ENCODE measurements at regions not wholly inside any gene's neighbourhood (a gene's known extent, or its start where the extent isn't known, plus 50 kb on each side); places are given as distances from the start of the nearest gene placed in this dataset.

DNA sequence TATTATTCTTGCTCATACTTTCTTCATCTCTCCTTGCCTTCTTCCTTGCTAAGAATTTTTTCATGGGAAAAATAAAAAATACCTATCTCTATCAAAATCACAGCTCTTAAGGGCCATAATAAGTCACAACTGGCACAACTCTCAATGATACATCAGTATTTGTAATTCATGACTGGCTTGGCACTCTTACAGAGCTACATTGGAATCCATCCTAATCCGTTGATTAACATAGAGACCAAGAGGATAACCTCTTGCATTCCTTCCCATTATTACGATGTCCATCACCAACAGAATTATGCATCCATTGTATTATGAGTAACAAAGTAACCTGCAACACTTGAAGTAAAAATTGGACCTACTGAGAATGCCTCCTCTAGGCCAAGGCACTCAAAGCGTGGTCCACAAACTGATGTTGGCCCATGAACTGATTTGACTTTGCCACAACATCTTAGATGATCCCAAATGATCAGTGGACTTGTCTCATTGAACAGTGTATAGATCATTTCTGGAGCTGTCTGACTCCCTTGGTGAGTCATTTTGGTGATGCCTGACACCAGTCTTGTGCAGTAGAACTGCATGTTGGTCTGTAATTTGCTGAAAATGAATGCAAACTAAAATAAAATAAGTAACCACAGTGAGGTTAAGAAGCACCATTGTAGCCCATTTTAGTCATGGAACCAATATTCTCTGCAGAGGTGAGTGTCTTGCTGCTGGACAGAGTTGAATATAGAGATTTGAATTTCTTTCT, 163.2 kb downstream of the AXIN2 start:
- Histone ChIP-seq H3K4me3 (ENCODE audit: low read length in 3 of 3) (no peak overlapping the region), H3K36me3 (ENCODE audit: control insufficient read depth in 2 of 3, insufficient read depth in 3 of 3, low read length in 3 of 3) (no peaks in the 10 kb centered on the region), H3K4me1 (ENCODE audit: control insufficient read depth in 2 of 3, insufficient read depth in 2 of 3, low read depth in 1 of 3, low read length in 3 of 3) (no peaks in the 10 kb centered on the region), H3K27ac (ENCODE audit: low read depth in 2 of 2, low read length in 2 of 2) (no peak overlapping the region), H3K9ac (ENCODE audit: low read length in 3 of 3) (no peak overlapping the region), H3K9me3 (ENCODE audit: control insufficient read depth in 2 of 3, insufficient read depth in 1 of 3, low read length in 3 of 3) (no peaks in the 10 kb centered on the region), H3K27me3 (ENCODE audit: control insufficient read depth, insufficient read depth, low read length) (no peaks in the 10 kb centered on the region)
- FAIRE-seq (no peak), DNase-seq (no peak)
- intact Hi-C loops (cut with DNase I): no loop called here
- TF ChIP-seq, protein P1, sequence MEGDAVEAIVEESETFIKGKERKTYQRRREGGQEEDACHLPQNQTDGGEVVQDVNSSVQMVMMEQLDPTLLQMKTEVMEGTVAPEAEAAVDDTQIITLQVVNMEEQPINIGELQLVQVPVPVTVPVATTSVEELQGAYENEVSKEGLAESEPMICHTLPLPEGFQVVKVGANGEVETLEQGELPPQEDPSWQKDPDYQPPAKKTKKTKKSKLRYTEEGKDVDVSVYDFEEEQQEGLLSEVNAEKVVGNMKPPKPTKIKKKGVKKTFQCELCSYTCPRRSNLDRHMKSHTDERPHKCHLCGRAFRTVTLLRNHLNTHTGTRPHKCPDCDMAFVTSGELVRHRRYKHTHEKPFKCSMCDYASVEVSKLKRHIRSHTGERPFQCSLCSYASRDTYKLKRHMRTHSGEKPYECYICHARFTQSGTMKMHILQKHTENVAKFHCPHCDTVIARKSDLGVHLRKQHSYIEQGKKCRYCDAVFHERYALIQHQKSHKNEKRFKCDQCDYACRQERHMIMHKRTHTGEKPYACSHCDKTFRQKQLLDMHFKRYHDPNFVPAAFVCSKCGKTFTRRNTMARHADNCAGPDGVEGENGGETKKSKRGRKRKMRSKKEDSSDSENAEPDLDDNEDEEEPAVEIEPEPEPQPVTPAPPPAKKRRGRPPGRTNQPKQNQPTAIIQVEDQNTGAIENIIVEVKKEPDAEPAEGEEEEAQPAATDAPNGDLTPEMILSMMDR (IDR thresholded peaks at IDR 0.05; ENCODE audit: borderline replicate concordance, extremely low read depth, insufficient read depth): no peak

DNA sequence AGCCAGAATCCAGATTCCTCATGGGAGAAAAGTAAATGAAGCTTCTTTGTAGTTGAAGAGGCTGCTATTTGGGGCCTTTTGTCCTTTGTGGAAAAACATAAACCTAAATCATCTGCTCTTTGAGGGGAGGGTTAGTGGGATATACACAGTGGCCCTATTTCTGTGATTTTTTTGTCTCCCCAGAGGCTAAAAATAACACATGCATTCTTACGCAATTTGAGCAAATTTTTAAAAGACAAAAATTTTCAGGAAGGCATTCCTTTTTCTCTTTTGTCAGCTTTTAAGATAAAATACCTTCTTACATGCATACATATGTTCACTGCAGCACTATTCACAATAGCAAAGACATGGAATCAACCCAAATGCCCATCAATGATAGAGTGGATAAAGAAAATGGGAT, 165.5 kb downstream of the AXIN2 start:
- intact Hi-C loops (cut with DNase I): no loop called here
- no peak overlapping the region for H3K27ac ChIP-seq (ENCODE audit: low read depth in 2 of 2, low read length in 2 of 2)
- TF ChIP-seq, protein P1 (IDR thresholded peaks at IDR 0.05; ENCODE audit: borderline replicate concordance, extremely low read depth, insufficient read depth): no peak
- H3K9ac ChIP-seq (ENCODE audit: low read length in 3 of 3): no peak overlapping the region
- DNase-seq: no peak
- no peaks in the 10 kb centered on the region for H3K36me3 ChIP-seq (ENCODE audit: control insufficient read depth in 2 of 3, insufficient read depth in 3 of 3, low read length in 3 of 3)
- no peaks in the 10 kb centered on the region for H3K27me3 ChIP-seq (ENCODE audit: control insufficient read depth, insufficient read depth, low read length)
- H3K4me3 ChIP-seq (ENCODE audit: low read length in 3 of 3): no peak overlapping the region
- no peak for FAIRE-seq
- no peaks in the 10 kb centered on the region for H3K9me3 ChIP-seq (ENCODE audit: control insufficient read depth in 2 of 3, insufficient read depth in 1 of 3, low read length in 3 of 3)
- no peaks in the 10 kb centered on the region for H3K4me1 ChIP-seq (ENCODE audit: control insufficient read depth in 2 of 3, insufficient read depth in 2 of 3, low read depth in 1 of 3, low read length in 3 of 3)

DNA sequence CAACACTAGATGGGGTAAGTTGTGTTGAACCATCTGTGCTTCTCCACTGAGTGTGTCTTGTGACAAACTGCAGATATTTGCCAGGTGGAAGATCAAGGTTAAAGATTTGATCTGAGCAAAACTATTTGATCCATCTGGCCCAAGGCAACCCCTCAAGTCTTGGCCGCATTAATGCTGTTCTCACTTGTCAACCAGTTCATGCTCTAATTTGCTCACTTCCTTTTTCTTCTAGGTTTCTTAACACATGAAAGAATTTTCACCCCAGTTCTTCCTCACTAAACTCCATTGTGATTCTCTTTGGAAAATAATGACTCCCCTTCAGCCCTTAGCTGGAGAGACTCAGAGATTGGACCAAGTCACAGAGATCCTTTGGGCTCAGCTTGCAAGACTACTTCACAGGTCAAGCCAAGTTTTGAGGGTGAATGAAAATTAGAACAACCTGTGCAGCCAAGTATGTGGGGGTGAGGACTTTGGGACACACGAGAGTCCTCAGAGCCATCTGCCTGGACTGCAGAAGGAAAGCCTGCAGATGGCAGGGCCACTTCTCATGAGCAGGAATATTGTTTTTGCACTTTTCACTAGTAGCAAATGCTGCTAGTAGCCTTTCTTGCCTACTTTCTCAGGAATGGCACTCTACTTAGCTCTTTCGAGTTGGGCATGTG, 166.5 kb downstream of the AXIN2 start:
- no peak overlapping the region for H3K9ac ChIP-seq (ENCODE audit: low read length in 3 of 3)
- H3K27me3 ChIP-seq (ENCODE audit: control insufficient read depth, insufficient read depth, low read length): no peaks in the 10 kb centered on the region
- no peak overlapping the region for H3K27ac ChIP-seq (ENCODE audit: low read depth in 2 of 2, low read length in 2 of 2)
- no peaks in the 10 kb centered on the region for H3K36me3 ChIP-seq (ENCODE audit: control insufficient read depth in 2 of 3, insufficient read depth in 3 of 3, low read length in 3 of 3)
- no peaks in the 10 kb centered on the region for H3K9me3 ChIP-seq (ENCODE audit: control insufficient read depth in 2 of 3, insufficient read depth in 1 of 3, low read length in 3 of 3)
- FAIRE-seq: no peak
- no peaks in the 10 kb centered on the region for H3K4me1 ChIP-seq (ENCODE audit: control insufficient read depth in 2 of 3, insufficient read depth in 2 of 3, low read depth in 1 of 3, low read length in 3 of 3)
- intact Hi-C loops (cut with DNase I): no loop called here
- TF ChIP-seq, protein P1 (IDR thresholded peaks at IDR 0.05; ENCODE audit: borderline replicate concordance, extremely low read depth, insufficient read depth): no peak
- H3K4me3 ChIP-seq (ENCODE audit: low read length in 3 of 3): no peak overlapping the region
- DNase-seq: no peak
